Hepatocyte (in vitro differentiated cells): ENCODE measurements at regions not wholly inside any gene's neighbourhood (a gene's known extent, or its start where the extent isn't known, plus 50 kb on each side); places are given as distances from the start of the nearest gene placed in this dataset.

Source experiments
- EZH2 ChIP-seq: fragments of 200-600 bp; sonication (generic); IDR thresholded peaks from 2 replicates; pipeline ENCODE4 v1.6.1; 2016; ENCODE audit warnings: antibody characterized with exemption, mild to moderate bottlenecking, borderline replicate concordance
- EZH2phosphoT487 ChIP-seq: fragments of 200-600 bp; sonication (generic); IDR thresholded peaks from one replicate; pipeline ENCODE4 v1.6.1; 2018; ENCODE audit warnings: antibody characterized with exemption, mild to moderate bottlenecking, low read depth, moderate library complexity; ENCODE audit not compliant: unreplicated experiment, severe bottlenecking
- TF ChIP-seq, protein P1 (sequence below): fragments of 200-600 bp; sonication (generic); IDR thresholded peaks from 2 replicates; pipeline ENCODE4 v1.5.1; 2016; ENCODE audit warnings: antibody characterized with exemption, mild to moderate bottlenecking; ENCODE audit not compliant: poor library complexity

DNA sequence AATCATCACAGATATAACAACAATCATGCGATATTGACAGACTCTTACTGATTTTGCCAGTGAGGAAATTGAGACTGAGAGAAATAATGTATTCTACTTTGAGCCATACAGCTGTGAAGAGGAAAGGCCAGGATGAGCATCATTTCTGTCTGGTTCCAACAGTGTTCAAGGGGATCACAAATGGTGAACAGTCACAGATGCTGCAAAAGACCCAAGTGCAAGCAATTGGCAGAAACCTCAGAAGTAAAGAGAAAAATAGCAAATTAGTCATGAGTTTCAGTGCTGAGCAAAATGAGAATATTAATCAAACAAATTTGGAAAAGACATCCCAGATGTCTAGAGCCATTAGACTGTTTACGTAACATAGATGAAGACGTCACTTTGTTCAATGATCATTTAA lies 114.1 kb downstream of the RAB38 start:
- TF ChIP-seq, protein P1, sequence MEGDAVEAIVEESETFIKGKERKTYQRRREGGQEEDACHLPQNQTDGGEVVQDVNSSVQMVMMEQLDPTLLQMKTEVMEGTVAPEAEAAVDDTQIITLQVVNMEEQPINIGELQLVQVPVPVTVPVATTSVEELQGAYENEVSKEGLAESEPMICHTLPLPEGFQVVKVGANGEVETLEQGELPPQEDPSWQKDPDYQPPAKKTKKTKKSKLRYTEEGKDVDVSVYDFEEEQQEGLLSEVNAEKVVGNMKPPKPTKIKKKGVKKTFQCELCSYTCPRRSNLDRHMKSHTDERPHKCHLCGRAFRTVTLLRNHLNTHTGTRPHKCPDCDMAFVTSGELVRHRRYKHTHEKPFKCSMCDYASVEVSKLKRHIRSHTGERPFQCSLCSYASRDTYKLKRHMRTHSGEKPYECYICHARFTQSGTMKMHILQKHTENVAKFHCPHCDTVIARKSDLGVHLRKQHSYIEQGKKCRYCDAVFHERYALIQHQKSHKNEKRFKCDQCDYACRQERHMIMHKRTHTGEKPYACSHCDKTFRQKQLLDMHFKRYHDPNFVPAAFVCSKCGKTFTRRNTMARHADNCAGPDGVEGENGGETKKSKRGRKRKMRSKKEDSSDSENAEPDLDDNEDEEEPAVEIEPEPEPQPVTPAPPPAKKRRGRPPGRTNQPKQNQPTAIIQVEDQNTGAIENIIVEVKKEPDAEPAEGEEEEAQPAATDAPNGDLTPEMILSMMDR, result no peak
- no peak for TF ChIP-seq EZH2phosphoT487
- TF ChIP-seq EZH2, result no peak
